ENCODE measurements at regions not wholly inside any gene's neighbourhood (a gene's known extent, or its start where the extent isn't known, plus 50 kb on each side); places are given as distances from the start of the nearest gene placed in this dataset.
"Not testable (repeated sequence)": the region's sequence is repeated elsewhere in the genome, so short reads cannot be mapped to it uniquely, and the experiment has no call there.

GRCh38 chrX:116334797-116335196 lies 101.6 kb upstream of the SLC6A14 start:
- not testable (repeated sequence) for H3K36me3 ChIP-seq (ENCODE audit: control insufficient read depth in 2 of 2, insufficient read depth in 2 of 2, low read length in 1 of 2); H3K4me3 ChIP-seq (ENCODE audit: low read depth in 1 of 2, low read length in 2 of 2); H3K9me3 ChIP-seq (ENCODE audit: control insufficient read depth in 2 of 2, insufficient read depth in 1 of 2, low read depth in 1 of 2, low read length in 1 of 2); H3K4me1 ChIP-seq (ENCODE audit: control insufficient read depth in 2 of 2, insufficient read depth in 2 of 2, low read length in 1 of 2); H3K27me3 ChIP-seq (ENCODE audit: control insufficient read depth in 1 of 2, insufficient read depth in 2 of 2, low read length in 2 of 2); H3K27ac ChIP-seq (ENCODE audit: low read depth in 2 of 2, low read length in 1 of 2)
- WGBS, 2 donors = 53 to 54% methylated on average over 7 of the region's 7 CpGs

GRCh38 chrX:116339407-116339806 lies 97.0 kb upstream of the SLC6A14 start:
- Histone ChIP-seq H3K27me3 (ENCODE audit: control insufficient read depth in 1 of 2, insufficient read depth in 2 of 2, low read length in 2 of 2) (no peaks in the 10 kb centered on the region), H3K9me3 (ENCODE audit: control insufficient read depth in 2 of 2, insufficient read depth in 1 of 2, low read depth in 1 of 2, low read length in 1 of 2) (no peaks in the 10 kb centered on the region), H3K4me3 (ENCODE audit: low read depth in 1 of 2, low read length in 2 of 2) (no peak overlapping the region), H3K36me3 (ENCODE audit: control insufficient read depth in 2 of 2, insufficient read depth in 2 of 2, low read length in 1 of 2) (no peaks in the 10 kb centered on the region), H3K27ac (ENCODE audit: low read depth in 2 of 2, low read length in 1 of 2) (no peak overlapping the region), H3K4me1 (ENCODE audit: control insufficient read depth in 2 of 2, insufficient read depth in 2 of 2, low read length in 1 of 2) (no peaks in the 10 kb centered on the region)
- WGBS, 2 donors = 74 to 88% methylated on average over 1 of the region's 1 CpG

GRCh38 chrX:116342903-116343302 lies 93.5 kb upstream of the SLC6A14 start:
- 26 to 61% methylated on average over 4 of the region's 4 CpGs for WGBS, 2 donors
- no peaks in the 10 kb centered on the region for H3K4me1 ChIP-seq (ENCODE audit: control insufficient read depth in 2 of 2, insufficient read depth in 2 of 2, low read length in 1 of 2)
- no peaks in the 10 kb centered on the region for H3K36me3 ChIP-seq (ENCODE audit: control insufficient read depth in 2 of 2, insufficient read depth in 2 of 2, low read length in 1 of 2)
- no peak overlapping the region for H3K27ac ChIP-seq (ENCODE audit: low read depth in 2 of 2, low read length in 1 of 2)
- no peaks in the 10 kb centered on the region for H3K9me3 ChIP-seq (ENCODE audit: control insufficient read depth in 2 of 2, insufficient read depth in 1 of 2, low read depth in 1 of 2, low read length in 1 of 2)
- H3K4me3 ChIP-seq (ENCODE audit: low read depth in 1 of 2, low read length in 2 of 2) = no peak overlapping the region
- no peaks in the 10 kb centered on the region for H3K27me3 ChIP-seq (ENCODE audit: control insufficient read depth in 1 of 2, insufficient read depth in 2 of 2, low read length in 2 of 2)

GRCh38 chrX:116345958-116346357 lies 90.4 kb upstream of the SLC6A14 start:
- Histone ChIP-seq H3K4me3 (ENCODE audit: low read depth in 1 of 2, low read length in 2 of 2) (no peak overlapping the region), H3K27ac (ENCODE audit: low read depth in 2 of 2, low read length in 1 of 2) (no peak overlapping the region), H3K9me3 (ENCODE audit: control insufficient read depth in 2 of 2, insufficient read depth in 1 of 2, low read depth in 1 of 2, low read length in 1 of 2) (no peaks in the 10 kb centered on the region), H3K27me3 (ENCODE audit: control insufficient read depth in 1 of 2, insufficient read depth in 2 of 2, low read length in 2 of 2) (no peaks in the 10 kb centered on the region), H3K36me3 (ENCODE audit: control insufficient read depth in 2 of 2, insufficient read depth in 2 of 2, low read length in 1 of 2) (no peaks in the 10 kb centered on the region), H3K4me1 (ENCODE audit: control insufficient read depth in 2 of 2, insufficient read depth in 2 of 2, low read length in 1 of 2) (no peaks in the 10 kb centered on the region)
- 66 to 88% methylated on average over 3 of the region's 3 CpGs for WGBS, 2 donors

- no peaks in the 10 kb centered on the region for H3K36me3 ChIP-seq (ENCODE audit: control insufficient read depth in 2 of 2, insufficient read depth in 2 of 2, low read length in 1 of 2)
- WGBS, 2 donors = 30 to 48% methylated on average over 2 of the region's 2 CpGs
- no peak overlapping the region for H3K4me3 ChIP-seq (ENCODE audit: low read depth in 1 of 2, low read length in 2 of 2)
- H3K27ac ChIP-seq (ENCODE audit: low read depth in 2 of 2, low read length in 1 of 2) = no peak overlapping the region
- no peaks in the 10 kb centered on the region for H3K4me1 ChIP-seq (ENCODE audit: control insufficient read depth in 2 of 2, insufficient read depth in 2 of 2, low read length in 1 of 2)
- no peaks in the 10 kb centered on the region for H3K27me3 ChIP-seq (ENCODE audit: control insufficient read depth in 1 of 2, insufficient read depth in 2 of 2, low read length in 2 of 2)
- H3K9me3 ChIP-seq (ENCODE audit: control insufficient read depth in 2 of 2, insufficient read depth in 1 of 2, low read depth in 1 of 2, low read length in 1 of 2) = no peaks in the 10 kb centered on the region
Observed at GRCh38 chrX:116357329-116357728, 79.1 kb upstream of the SLC6A14 start.

- WGBS, 2 donors = 33 to 42% methylated on average over 2 of the region's 2 CpGs
- H3K27ac ChIP-seq (ENCODE audit: low read depth in 2 of 2, low read length in 1 of 2) = no peak overlapping the region
Observed at GRCh38 chrX:116378961-116379360, 57.4 kb upstream of the SLC6A14 start.

GRCh38 chrX:116379854-116380253 lies 56.6 kb upstream of the SLC6A14 start:
- Histone ChIP-seq H3K4me3 (ENCODE audit: low read depth in 1 of 2, low read length in 2 of 2) (no peak overlapping the region), H3K9me3 (ENCODE audit: control insufficient read depth in 2 of 2, insufficient read depth in 1 of 2, low read depth in 1 of 2, low read length in 1 of 2) (no peaks in the 10 kb centered on the region), H3K36me3 (ENCODE audit: control insufficient read depth in 2 of 2, insufficient read depth in 2 of 2, low read length in 1 of 2) (no peaks in the 10 kb centered on the region), H3K27me3 (ENCODE audit: control insufficient read depth in 1 of 2, insufficient read depth in 2 of 2, low read length in 2 of 2) (no peaks in the 10 kb centered on the region), H3K4me1 (ENCODE audit: control insufficient read depth in 2 of 2, insufficient read depth in 2 of 2, low read length in 1 of 2) (no peaks in the 10 kb centered on the region), H3K27ac (ENCODE audit: low read depth in 2 of 2, low read length in 1 of 2) (no peak overlapping the region)
- WGBS, 2 donors = 31 to 54% methylated on average over 4 of the region's 4 CpGs

More at GRCh38 chrX:116378961-116379360, 57.4 kb upstream of the SLC6A14 start:
- no peaks in the 10 kb centered on the region for H3K9me3 ChIP-seq (ENCODE audit: control insufficient read depth in 2 of 2, insufficient read depth in 1 of 2, low read depth in 1 of 2, low read length in 1 of 2)
- no peak overlapping the region for H3K4me3 ChIP-seq (ENCODE audit: low read depth in 1 of 2, low read length in 2 of 2)
- H3K4me1 ChIP-seq (ENCODE audit: control insufficient read depth in 2 of 2, insufficient read depth in 2 of 2, low read length in 1 of 2) = no peaks in the 10 kb centered on the region
- H3K36me3 ChIP-seq (ENCODE audit: control insufficient read depth in 2 of 2, insufficient read depth in 2 of 2, low read length in 1 of 2) = no peaks in the 10 kb centered on the region
- H3K27me3 ChIP-seq (ENCODE audit: control insufficient read depth in 1 of 2, insufficient read depth in 2 of 2, low read length in 2 of 2) = no peaks in the 10 kb centered on the region

- no peaks in the 10 kb centered on the region for H3K9me3 ChIP-seq (ENCODE audit: control insufficient read depth in 2 of 2, insufficient read depth in 1 of 2, low read depth in 1 of 2, low read length in 1 of 2)
Observed at GRCh38 chrX:116384406-116384954, 51.9 kb upstream of the SLC6A14 start.

More at GRCh38 chrX:116384406-116384954, 51.9 kb upstream of the SLC6A14 start:
- Histone ChIP-seq H3K4me1 (ENCODE audit: control insufficient read depth in 2 of 2, insufficient read depth in 2 of 2, low read length in 1 of 2) (no peaks in the 10 kb centered on the region), H3K4me3 (ENCODE audit: low read depth in 1 of 2, low read length in 2 of 2) (no peak overlapping the region), H3K36me3 (ENCODE audit: control insufficient read depth in 2 of 2, insufficient read depth in 2 of 2, low read length in 1 of 2) (no peaks in the 10 kb centered on the region), H3K27ac (ENCODE audit: low read depth in 2 of 2, low read length in 1 of 2) (no peak overlapping the region), H3K27me3 (ENCODE audit: control insufficient read depth in 1 of 2, insufficient read depth in 2 of 2, low read length in 2 of 2) (no peaks in the 10 kb centered on the region)
- 23 to 52% methylated on average over 3 of the region's 3 CpGs for WGBS, 2 donors
